ENCODE measurements at regions not wholly inside any gene's neighbourhood (a gene's known extent, or its start where the extent isn't known, plus 50 kb on each side); places are given as distances from the start of the nearest gene placed in this dataset.
A peak's percentile ranks its signal among the peaks of the same experiment; 100 is the strongest.

DNA sequence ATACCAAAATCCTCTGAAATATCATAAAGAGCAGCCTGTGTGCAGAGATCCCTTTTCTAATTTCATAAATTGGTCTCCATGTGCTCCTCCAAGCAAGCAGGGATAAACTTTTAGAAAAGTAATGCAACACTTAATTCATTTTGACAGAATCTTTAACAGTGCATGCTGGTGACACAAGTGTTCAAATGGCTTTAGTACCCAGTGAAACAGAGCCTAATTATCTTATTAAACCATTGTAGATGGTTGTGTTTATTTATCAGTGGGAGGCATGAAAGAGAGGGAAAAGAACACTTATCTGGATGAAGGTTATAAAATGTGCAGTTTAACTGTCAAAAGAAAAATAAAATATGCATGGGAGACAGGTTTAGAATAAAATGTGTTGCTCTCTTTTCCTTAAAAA, 945.0 kb upstream of the PCDH20 start:
- DNase-seq = no peak

DNA sequence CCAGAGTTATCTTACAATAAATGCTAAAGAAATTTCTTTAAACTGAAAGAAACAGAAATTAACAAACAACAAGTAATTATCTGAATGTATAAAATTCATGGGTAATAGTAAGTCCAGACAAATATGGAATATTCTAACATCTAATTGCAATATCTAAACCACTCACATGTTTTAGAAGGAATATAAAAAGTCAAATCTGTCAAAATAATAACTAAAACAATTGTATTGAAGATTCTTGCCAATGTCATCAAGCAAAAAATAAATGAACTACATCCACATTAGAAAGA, 942.9 kb upstream of the PCDH20 start:
- no peak for DNase-seq

DNA sequence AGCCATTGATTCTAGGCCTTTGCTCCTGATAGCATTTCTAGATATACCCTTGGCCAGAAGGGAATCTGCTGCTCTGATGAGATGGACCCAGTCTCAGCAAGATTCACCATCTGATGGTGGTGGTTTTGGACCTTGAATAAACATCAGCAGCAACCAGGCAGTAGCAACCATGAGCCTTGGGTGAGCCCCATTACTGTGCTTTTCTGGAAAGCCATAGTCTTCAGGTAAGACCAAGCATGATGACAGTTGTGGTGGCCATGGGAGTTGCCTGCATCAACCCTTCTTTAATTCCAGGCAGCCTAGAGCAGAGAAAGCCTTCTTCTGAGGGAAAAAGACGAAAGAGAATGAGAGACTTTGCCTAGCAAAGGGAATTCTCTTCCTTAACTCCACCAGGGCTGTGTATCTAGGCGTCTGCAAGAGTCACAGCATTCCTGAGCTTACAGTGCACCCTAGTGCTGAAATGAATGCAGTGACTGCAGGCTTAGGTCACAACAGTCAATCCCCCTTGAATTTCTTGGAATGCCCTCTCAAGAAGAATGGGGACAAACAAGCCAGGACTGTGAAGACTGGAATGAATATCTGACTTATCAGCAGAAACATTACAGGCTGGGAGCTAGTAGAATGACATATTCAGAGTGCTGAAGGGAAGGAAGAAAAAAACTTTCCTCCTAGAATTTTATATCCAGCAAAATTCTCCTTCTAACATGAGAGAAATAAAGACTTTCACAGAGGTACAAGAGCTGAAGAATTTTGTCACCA, 942.4 kb upstream of the PCDH20 start:
- DNase-seq = peak; percentile 69

DNA sequence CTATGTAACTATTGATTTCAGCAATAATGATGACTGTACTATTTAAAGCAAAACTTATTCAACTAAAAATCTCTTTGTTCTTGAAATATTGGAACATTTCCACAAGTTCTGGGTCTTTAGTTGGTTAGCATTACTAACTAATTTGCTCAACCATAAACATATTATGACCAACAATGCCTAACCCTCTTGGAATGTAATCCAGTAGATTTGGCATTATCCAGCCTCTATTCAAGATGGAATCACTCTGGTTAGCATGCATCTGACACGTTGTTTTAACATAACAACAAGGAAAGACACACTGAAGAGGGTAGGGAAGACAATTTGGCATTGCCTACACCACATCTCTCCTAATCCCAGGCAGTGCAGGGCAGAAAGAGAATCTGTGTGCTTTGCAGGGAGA, 941.3 kb upstream of the PCDH20 start:
- DNase-seq = no peak

- no peak for DNase-seq
Measured at GRCh38 chr13:62337109-62337880, 921.6 kb upstream of the PCDH20 start.

DNA sequence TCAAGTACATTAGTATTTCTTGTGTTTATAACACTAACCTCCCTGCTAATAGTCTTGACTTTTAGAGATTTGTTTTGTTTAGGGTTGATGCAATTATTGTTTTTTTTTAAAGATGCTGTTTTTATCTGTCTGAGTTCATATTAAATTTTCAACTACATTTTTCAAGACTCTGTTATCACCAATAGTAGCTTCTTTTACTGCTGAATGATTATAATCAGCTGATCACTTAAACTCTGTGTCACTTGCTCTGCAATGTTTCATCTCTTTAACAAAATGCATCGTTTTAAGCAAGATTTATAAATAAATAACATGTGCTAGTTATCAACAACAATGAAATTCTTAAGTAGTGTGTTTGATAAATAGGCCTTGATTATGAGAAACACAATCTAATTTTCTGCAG, 920.9 kb upstream of the PCDH20 start:
- DNase-seq = no peak

DNA sequence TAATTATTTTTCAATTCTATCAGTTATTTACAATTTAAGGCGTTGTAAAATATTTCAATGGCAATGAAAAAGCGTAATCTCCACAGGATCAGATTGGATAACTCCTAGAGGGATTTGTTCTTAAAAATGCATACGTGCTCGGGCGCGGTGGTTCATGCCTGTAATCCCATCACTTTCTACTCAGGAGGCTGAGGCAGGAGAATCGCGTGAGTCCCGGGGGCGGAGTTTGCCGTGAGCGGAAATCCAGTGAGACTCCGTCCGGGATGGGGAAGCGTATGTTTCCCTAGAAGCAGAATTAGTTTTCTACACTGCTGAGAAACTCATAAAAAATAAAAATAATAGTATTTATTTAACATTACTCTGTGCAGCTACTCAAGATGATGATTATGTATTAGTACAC, 917.8 kb upstream of the PCDH20 start:
- no peak for DNase-seq

- no peak for DNase-seq
Measured at GRCh38 chr13:62331384-62331783, 915.7 kb upstream of the PCDH20 start.

GRCh38 chr13:62327367-62327766, 911.7 kb upstream of the PCDH20 start:
- no peak for DNase-seq

DNA sequence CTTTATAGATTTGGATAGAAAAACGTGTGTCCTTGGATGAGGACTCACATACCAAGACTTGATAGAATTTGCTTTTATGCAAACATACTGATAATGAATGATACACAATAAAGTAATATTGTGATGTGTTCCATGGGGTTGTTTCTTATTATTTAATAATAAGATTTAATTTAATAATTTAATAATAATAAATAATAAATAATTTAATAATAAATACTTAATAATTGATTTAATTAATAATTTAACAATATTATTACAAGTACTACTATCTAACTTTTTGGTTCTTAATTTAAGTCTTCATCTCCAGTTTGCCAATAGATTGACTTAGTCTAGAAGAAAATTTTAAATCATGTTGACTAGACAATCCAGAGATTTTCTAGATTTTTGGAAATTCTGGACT, 909.2 kb upstream of the PCDH20 start:
- no peak for DNase-seq

DNA sequence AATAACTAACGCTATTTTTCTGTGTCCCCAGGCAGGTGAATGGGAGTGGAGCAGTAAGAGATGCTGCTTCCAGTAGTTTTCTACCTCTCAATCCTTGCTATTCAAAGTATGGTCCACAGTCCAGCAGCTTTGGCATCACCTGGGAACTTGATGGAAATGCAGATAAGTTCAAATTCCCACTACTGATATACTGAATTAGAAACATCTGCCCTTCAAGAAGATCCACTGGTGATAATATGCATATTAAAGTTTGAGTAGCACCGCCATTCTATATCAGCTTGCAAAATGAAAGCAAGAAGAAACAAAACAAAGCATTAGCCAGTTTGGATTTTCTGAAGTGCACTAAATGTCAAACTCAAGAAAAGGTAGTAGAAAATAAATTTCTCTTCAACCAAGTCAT, 906.2 kb upstream of the PCDH20 start:
- no peak for DNase-seq

DNA sequence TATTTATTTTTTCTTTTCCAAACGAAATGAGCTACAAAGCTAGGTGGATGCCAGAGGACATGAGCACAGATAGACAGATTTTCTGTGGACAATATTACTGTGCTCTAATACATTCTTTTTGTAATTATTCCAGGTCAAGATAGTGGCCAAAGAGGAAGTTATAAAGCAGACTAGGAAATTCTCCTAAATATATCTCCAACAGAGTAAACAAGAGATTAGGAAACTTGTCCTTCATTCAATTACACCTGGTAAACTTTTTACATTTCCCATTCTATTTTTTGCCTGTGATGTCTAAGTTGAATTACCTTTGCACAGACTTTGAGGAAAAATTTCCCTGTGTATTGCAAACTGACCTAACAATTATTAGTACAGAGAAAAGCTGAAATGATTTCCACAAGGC, 905.5 kb upstream of the PCDH20 start:
- no peak for DNase-seq

DNA sequence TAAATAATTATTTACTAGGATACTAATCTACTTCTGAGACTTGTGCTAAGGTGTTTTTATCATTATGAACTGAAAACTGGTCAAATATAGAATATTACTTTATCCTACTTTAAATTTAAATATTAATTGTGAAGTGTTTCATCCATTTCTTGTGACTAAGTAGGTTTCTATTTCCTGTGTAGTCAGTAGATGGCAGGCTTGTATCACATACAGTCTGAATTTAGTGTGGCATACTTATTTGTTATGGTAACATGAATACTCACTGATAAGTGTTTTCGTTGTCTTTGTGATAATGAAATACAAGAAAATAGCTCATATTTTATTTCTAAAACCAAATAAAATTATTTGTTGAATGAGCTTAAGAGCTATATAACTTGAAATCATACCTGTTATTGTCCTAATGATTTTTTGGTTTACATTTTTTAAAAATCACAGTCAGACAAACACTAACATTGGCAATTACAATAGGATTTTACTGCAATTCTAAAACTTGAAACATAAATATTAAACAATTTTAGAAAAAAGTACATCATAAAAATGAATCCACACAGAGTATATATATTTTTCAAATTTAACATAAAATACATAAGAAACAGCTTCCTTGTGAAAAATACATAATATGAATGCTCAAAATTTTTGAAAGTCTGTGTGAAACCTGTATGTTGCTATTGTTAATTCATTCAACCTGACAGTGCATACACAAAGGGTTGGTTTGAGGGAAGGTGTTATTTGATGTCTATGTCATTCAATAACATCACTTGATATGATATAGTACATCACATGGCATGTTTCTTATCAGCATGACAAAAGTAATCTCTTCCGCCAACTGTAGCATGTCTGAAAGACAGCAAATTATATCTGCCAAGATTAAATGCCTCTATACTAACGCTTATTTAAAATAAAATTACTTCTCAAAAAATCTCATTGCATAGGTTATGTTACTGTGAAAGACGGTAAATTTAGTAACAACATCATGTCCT, 904.8 kb upstream of the PCDH20 start:
- peak; percentile 52 for DNase-seq

GRCh38 chr13:62309904-62310303, 894.3 kb upstream of the PCDH20 start:
- DNase-seq = no peak

DNA sequence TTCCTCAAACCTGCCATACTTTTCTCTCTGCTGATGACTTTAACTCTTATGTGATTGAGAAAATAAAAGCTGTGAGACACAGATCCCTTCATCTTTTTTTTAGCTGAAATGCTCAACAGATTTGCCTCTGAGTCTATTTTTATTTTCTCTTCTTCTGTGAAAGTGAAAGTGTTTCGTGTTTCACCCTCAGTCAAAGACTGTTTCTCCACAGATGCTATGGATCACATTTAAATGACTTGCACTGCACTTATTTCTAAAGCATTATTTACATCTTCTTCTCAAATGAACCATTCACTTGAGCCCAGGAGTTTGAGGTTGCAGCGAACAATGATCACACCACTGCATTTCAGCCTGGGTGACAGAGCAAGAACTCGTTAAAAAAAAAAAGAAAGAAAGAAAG, 890.1 kb upstream of the PCDH20 start:
- DNase-seq = no peak

- no peak for DNase-seq
Measured at GRCh38 chr13:62302341-62302740, 886.7 kb upstream of the PCDH20 start.

- DNase-seq = peak; percentile 18
Measured at GRCh38 chr13:62299988-62300387, 884.3 kb upstream of the PCDH20 start.

- no peak for DNase-seq
Measured at GRCh38 chr13:62296812-62297211, 881.2 kb upstream of the PCDH20 start.

DNA sequence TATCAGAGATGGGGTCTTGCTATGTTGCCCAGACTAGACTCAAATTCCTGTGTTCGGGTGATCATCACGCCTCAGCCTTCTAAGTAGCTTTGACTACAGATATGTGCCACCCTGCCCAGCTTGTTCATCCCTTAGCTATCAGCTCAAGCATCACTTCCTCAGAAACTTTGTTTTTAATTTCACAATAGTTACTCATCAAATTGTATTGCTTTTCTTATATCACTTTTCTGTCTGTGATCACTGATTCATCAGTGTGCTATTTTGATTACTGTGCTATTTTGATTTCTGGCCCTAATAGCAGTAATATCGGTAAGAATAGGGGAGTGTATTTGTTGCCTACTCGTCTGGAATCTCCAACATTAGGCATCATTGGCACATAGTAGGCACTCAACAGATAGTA, 878.6 kb upstream of the PCDH20 start:
- DNase-seq = no peak

GRCh38 chr13:62292714-62293480, 877.2 kb upstream of the PCDH20 start:
- no peak for DNase-seq

DNA sequence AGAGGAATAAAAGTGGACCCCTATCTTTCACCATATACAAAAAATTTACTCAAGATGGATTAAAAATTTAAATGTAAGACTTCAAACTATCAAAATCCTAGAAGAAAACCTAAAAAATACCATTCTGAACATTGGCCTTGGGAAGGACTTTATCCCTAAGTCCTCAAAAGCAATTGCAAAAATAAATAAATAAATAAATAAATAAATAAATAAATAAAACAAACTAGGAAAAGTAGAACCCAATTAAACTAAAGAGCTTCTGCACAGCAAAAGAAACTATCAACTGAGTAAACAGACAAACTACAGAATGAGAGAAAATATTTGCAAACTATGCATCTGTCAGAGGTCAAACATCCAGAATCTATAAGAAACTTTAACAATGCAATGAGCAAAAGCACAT, 874.9 kb upstream of the PCDH20 start:
- DNase-seq = no peak

DNA sequence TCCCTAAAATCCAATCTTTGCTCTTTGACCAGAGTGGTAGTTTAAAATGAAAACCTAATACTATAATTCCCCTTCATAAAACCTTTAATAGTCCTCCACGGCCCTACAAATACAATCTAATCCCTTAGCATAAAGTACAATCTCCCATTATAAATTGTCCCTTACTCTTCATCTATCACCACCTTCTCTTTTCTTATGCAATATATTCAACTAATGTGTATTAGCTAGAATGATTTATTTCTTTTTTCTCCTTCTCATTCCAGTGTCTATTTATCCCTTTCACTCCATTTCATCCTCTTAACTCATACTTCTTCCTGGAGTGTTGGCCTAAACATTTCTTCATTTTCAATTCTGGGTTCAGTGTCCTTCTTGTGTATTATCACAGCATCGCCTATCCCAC, 872.1 kb upstream of the PCDH20 start:
- DNase-seq = no peak

DNA sequence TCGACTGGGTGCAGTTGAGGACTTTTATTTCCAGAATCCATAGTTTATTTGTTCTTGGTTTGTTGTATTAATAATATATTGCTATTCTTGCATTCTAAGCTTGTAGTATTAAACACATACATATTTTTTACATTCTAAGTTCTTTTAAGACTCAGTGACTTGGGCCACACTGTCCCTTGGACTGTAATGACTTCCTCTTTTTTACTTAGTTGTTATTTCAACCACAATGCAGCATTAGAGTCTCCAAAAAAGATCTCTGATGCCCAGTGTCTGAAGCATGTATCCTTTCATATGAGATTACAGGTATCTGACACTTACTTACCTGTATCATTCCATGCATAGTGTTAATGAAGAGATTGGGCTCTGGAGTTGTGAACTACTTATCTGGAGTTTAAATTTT, 864.9 kb upstream of the PCDH20 start:
- no peak for DNase-seq

All from DMS53 (cell line).